Colon (tissue), 2 donors: ENCODE measurements at regions not wholly inside any gene's neighbourhood (a gene's known extent, or its start where the extent isn't known, plus 50 kb on each side); places are given as distances from the start of the nearest gene placed in this dataset.

Source experiments
- FAIRE-seq: peaks from 2 replicates; lab custom pipeline; 2012; peaks lifted over from hg19 to GRCh38; lab: Jason Lieb, UNC
- donor health status: control.
- donor health status: control.

GRCh38 chr6:62670490-62671223 is 384.6 kb upstream of the KHDRBS2 start:
- no peak for FAIRE-seq

GRCh38 chr6:62669831-62670230 is 383.8 kb upstream of the KHDRBS2 start:
- no peak for FAIRE-seq

- no peak for FAIRE-seq
Measured at GRCh38 chr6:62652692-62653328, 366.8 kb upstream of the KHDRBS2 start.

- FAIRE-seq = no peak
Measured at GRCh38 chr6:62645274-62645673, 359.2 kb upstream of the KHDRBS2 start.

- no peak for FAIRE-seq
Measured at GRCh38 chr6:62640749-62641148, 354.7 kb upstream of the KHDRBS2 start.

- no peak for FAIRE-seq
Measured at GRCh38 chr6:62626661-62627060, 340.6 kb upstream of the KHDRBS2 start.

GRCh38 chr6:62623846-62624532 is 338.0 kb upstream of the KHDRBS2 start:
- peak; percentile 33 for FAIRE-seq

- no peak for FAIRE-seq
Measured at GRCh38 chr6:62615366-62616015, 329.5 kb upstream of the KHDRBS2 start.

GRCh38 chr6:62614442-62614841 is 328.4 kb upstream of the KHDRBS2 start:
- FAIRE-seq = no peak

- no peak for FAIRE-seq
Measured at GRCh38 chr6:62613928-62614327, 327.9 kb upstream of the KHDRBS2 start.

- no peak for FAIRE-seq
Measured at GRCh38 chr6:62612471-62612870, 326.4 kb upstream of the KHDRBS2 start.

- no peak for FAIRE-seq
Measured at GRCh38 chr6:62570372-62570771, 284.3 kb upstream of the KHDRBS2 start.

- no peak for FAIRE-seq
Measured at GRCh38 chr6:62541502-62541901, 255.5 kb upstream of the KHDRBS2 start.

GRCh38 chr6:62530985-62531384 is 245.0 kb upstream of the KHDRBS2 start:
- FAIRE-seq = no peak

GRCh38 chr6:62528894-62529526 is 243.0 kb upstream of the KHDRBS2 start:
- FAIRE-seq = no peak

GRCh38 chr6:62523630-62524029 is 237.6 kb upstream of the KHDRBS2 start:
- FAIRE-seq = no peak

GRCh38 chr6:62519574-62519973 is 233.5 kb upstream of the KHDRBS2 start:
- FAIRE-seq = no peak

- FAIRE-seq = no peak
Measured at GRCh38 chr6:62516291-62517141, 230.5 kb upstream of the KHDRBS2 start.

- no peak for FAIRE-seq
Measured at GRCh38 chr6:62492192-62492822, 206.3 kb upstream of the KHDRBS2 start.

- no peak for FAIRE-seq
Measured at GRCh38 chr6:62480544-62480943, 194.5 kb upstream of the KHDRBS2 start.

- FAIRE-seq = no peak
Measured at GRCh38 chr6:62479697-62480220, 193.7 kb upstream of the KHDRBS2 start.
